H9 (cell line): ENCODE measurements at regions not wholly inside any gene's neighbourhood (a gene's known extent, or its start where the extent isn't known, plus 50 kb on each side); places are given as distances from the start of the nearest gene placed in this dataset.

Experiments used
- DNase-seq: peaks from one replicate; pipeline ENCODE4 v3.0.0-alpha.2; 2017
- H2AFZ ChIP-seq: one replicate; pipeline ENCODE4 v1.6.1; 2013; ENCODE audit warnings: mild to moderate bottlenecking, low read length, control low read depth, moderate library complexity
- H2AK5ac ChIP-seq: 2 replicates; pipeline ENCODE4 v1.6.1; 2013; ENCODE audit warnings: low read length, control low read depth, mixed read lengths; ENCODE audit not compliant: insufficient read length
- H2BK120ac ChIP-seq: one replicate; pipeline ENCODE4 v1.6.1; 2013; ENCODE audit warnings: low read depth, mild to moderate bottlenecking, low read length, control low read depth, inconsistent platforms; ENCODE audit not compliant: poor library complexity, severe bottlenecking
- H2BK12ac ChIP-seq: 2 replicates; pipeline ENCODE4 v1.6.1; 2013; ENCODE audit warnings: low read length, control low read depth, mixed read lengths, low read depth; ENCODE audit not compliant: insufficient read length
- H2BK15ac ChIP-seq: 2 replicates; pipeline ENCODE4 v1.6.1; 2013; ENCODE audit warnings: low read depth, low read length, control low read depth
- H2BK20ac ChIP-seq: one replicate; pipeline ENCODE4 v1.6.1; 2013; ENCODE audit warnings: low read depth, mild to moderate bottlenecking, low read length, control low read depth, inconsistent platforms; ENCODE audit not compliant: poor library complexity, severe bottlenecking
- H2BK5ac ChIP-seq: 2 replicates; pipeline ENCODE4 v1.6.1; 2013; ENCODE audit warnings: low read length, control low read depth, mixed read lengths; ENCODE audit not compliant: insufficient read length
- H3K14ac ChIP-seq: 2 replicates; pipeline ENCODE4 v1.6.1; 2013; ENCODE audit warnings: low read length, control low read depth; ENCODE audit not compliant: insufficient read depth
- H3K18ac ChIP-seq: 2 replicates; pipeline ENCODE4 v1.6.1; 2013; ENCODE audit warnings: low read depth, mild to moderate bottlenecking, mixed read lengths, low read length, control low read depth; ENCODE audit not compliant: insufficient read length
- H3K23ac ChIP-seq: 2 replicates; pipeline ENCODE4 v1.6.1; 2013; ENCODE audit warnings: low read length, control low read depth, mixed read lengths, low read depth; ENCODE audit not compliant: insufficient read length
- H3K23me2 ChIP-seq: 2 replicates; pipeline ENCODE4 v1.6.1; 2013; ENCODE audit warnings: low read depth, mild to moderate bottlenecking, mixed read lengths, low read length, control low read depth; ENCODE audit not compliant: insufficient read length, poor library complexity, severe bottlenecking
- H3K27ac ChIP-seq: 2 replicates; pipeline ENCODE4 v1.5.1; 2013; ENCODE audit warnings: low read length, control low read depth, mixed read lengths, low read depth; ENCODE audit not compliant: insufficient read length
- H3K27me3 ChIP-seq: 2 replicates; pipeline ENCODE4 v1.6.1; 2013; ENCODE audit warnings: low read length, control low read depth, inconsistent platforms; ENCODE audit not compliant: insufficient read depth
- H3K4ac ChIP-seq: 2 replicates; pipeline ENCODE4 v1.6.1; 2013; ENCODE audit warnings: low read depth, mild to moderate bottlenecking, control low read depth, inconsistent platforms, low read length, moderate library complexity
- H3K4me1 ChIP-seq: 2 replicates; pipeline ENCODE4 v1.6.1; 2013; ENCODE audit warnings: low read length, control low read depth, inconsistent platforms; ENCODE audit not compliant: insufficient read depth
- H3K4me2 ChIP-seq: 2 replicates; pipeline ENCODE4 v1.6.1; 2013; ENCODE audit warnings: low read length, control low read depth, mixed read lengths; ENCODE audit not compliant: insufficient read length, insufficient read depth
- H3K56ac ChIP-seq: 2 replicates; pipeline ENCODE4 v1.6.1; 2013; ENCODE audit warnings: low read depth, mild to moderate bottlenecking, mixed read lengths, low read length, control low read depth; ENCODE audit not compliant: insufficient read length
- H3K79me1 ChIP-seq: 2 replicates; pipeline ENCODE4 v1.6.1; 2013; ENCODE audit warnings: low read depth, mild to moderate bottlenecking, moderate library complexity, low read length, control low read depth, inconsistent platforms; ENCODE audit not compliant: insufficient read depth, poor library complexity, severe bottlenecking
- H3K79me2 ChIP-seq: 2 replicates; pipeline ENCODE4 v1.6.1; 2013; ENCODE audit warnings: low read length, control low read depth, inconsistent platforms; ENCODE audit not compliant: insufficient read depth
- H3K9ac ChIP-seq: 2 replicates; pipeline ENCODE4 v1.6.1; 2013; ENCODE audit warnings: low read length, control low read depth, mixed read lengths; ENCODE audit not compliant: insufficient read length; ENCODE audit errors: extremely low read depth
- H3K9me3 ChIP-seq: one replicate; pipeline ENCODE4 v1.6.1; 2013; ENCODE audit warnings: low read depth, low read length, inconsistent platforms; ENCODE audit not compliant: control insufficient read depth
- H3T11ph ChIP-seq: one replicate; pipeline ENCODE4 v1.6.1; 2013; ENCODE audit warnings: mild to moderate bottlenecking, low read length, control low read depth, inconsistent platforms
- H4K20me1 ChIP-seq: one replicate; pipeline ENCODE4 v1.6.1; 2013; ENCODE audit not compliant: control insufficient read depth, insufficient read length, insufficient read depth
- H4K5ac ChIP-seq: 2 replicates; pipeline ENCODE4 v1.6.1; 2013; ENCODE audit warnings: low read depth, mild to moderate bottlenecking, mixed read lengths, low read length, control low read depth; ENCODE audit not compliant: insufficient read length
- H4K8ac ChIP-seq: replicated peaks from 2 replicates; pipeline ENCODE4 v1.6.1; 2013; ENCODE audit warnings: low read length, control low read depth, mixed read lengths, low read depth; ENCODE audit not compliant: insufficient read length
- H4K91ac ChIP-seq: 2 replicates; pipeline ENCODE4 v1.6.1; 2013; ENCODE audit warnings: low read depth, mild to moderate bottlenecking, moderate library complexity, mixed read lengths, low read length, control low read depth; ENCODE audit not compliant: insufficient read length
- H3K27ac Mint-ChIP-seq, 3 experiments: 2 replicates in 2 of 3; 3 replicates in 1 of 3; pipeline ENCODE4 v1.8.0; 2020 to 2021; ENCODE audit warnings: mixed read lengths in 3 of 3, mild to moderate bottlenecking in 1 of 3, moderate library complexity in 1 of 3
- H3K27me3 Mint-ChIP-seq: 2 replicates; pipeline ENCODE4 v1.8.0; 2021; ENCODE audit warnings: low read depth, mild to moderate bottlenecking, moderate library complexity, mixed read lengths
- H3K36me3 Mint-ChIP-seq, 3 experiments: 2 replicates in 2 of 3; 3 replicates in 1 of 3; pipeline ENCODE4 v1.8.0; 2020 to 2021; ENCODE audit warnings: low read depth in 3 of 3, mixed read lengths in 3 of 3; ENCODE audit not compliant: insufficient read depth in 1 of 3
- H3K4me1 Mint-ChIP-seq, 2 experiments: 2 replicates each; pipeline ENCODE4 v1.8.0; 2020; ENCODE audit warnings: mixed read lengths in 2 of 2
- H3K4me3 Mint-ChIP-seq, 2 experiments: 2 replicates in 1 of 2; 3 replicates in 1 of 2; pipeline ENCODE4 v1.8.0; 2020 to 2021; ENCODE audit warnings: mild to moderate bottlenecking in 2 of 2, mixed read lengths in 2 of 2, moderate library complexity in 1 of 2
- H3K9me3 Mint-ChIP-seq, 2 experiments: 2 replicates in 1 of 2; 3 replicates in 1 of 2; pipeline ENCODE4 v1.8.0; 2020; ENCODE audit warnings: mild to moderate bottlenecking in 2 of 2, mixed read lengths in 2 of 2, moderate library complexity in 1 of 2
- CTCF ChIP-seq: fragments of 200-600 bp; sonication (generic); conservative IDR thresholded peaks from 3 replicates; pipeline ENCODE4 v1.8.0; 2021; ENCODE audit warnings: antibody characterized with exemption, mild to moderate bottlenecking
- WGBS: extraction: QIAGEN DNeasy Blood & Tissue Kit; methylation state at CpG from one replicate; pipeline ENCODE4 v1.1.7; 2013; ENCODE audit warnings: missing lambda C conversion rate, low lambda C conversion rate, mixed read lengths; ENCODE audit not compliant: insufficient read length; ENCODE audit errors: extremely low coverage; 5-methylcytosine and 5-hydroxymethylcytosine counted together

GRCh38 chr5:37930350-37930749, 90.5 kb upstream of the GDNF start:
- H3K27ac ChIP-seq = no peak overlapping the region
- no peak overlapping the region for H4K91ac ChIP-seq
- no peaks in the 10 kb centered on the region for H3K4me1 ChIP-seq
- no peak for TF ChIP-seq CTCF
- H2BK120ac ChIP-seq = no peak overlapping the region
- no peak overlapping the region for H2AFZ ChIP-seq
- no peaks in the 10 kb centered on the region for H3K9me3 ChIP-seq
- H4K20me1 ChIP-seq = no peaks in the 10 kb centered on the region
- no peaks in the 10 kb centered on the region for H3K79me2 ChIP-seq
- Mint-ChIP-seq H3K9me3 (no peaks in the 10 kb centered on the region; a peak in 1 of 5 replicates), H3K27ac (no peak overlapping the region), H3K36me3 (no peaks in the 10 kb centered on the region), H3K4me1 (0 out of 4 replicates have a peak, but pooled peaks cover 0 to 2% of the 10 kb centered on the region in 2 experiments), H3K4me3 (no peak overlapping the region), H3K27me3 (peaks cover 3% of the 10 kb centered on the region)
- H3K56ac ChIP-seq = no peak overlapping the region
- no peak overlapping the region for H3K18ac ChIP-seq
- no peak overlapping the region for H3T11ph ChIP-seq
- no peak overlapping the region for H3K4me2 ChIP-seq
- no peak overlapping the region for H2BK12ac ChIP-seq
- no peak overlapping the region for H3K23ac ChIP-seq
- H2AK5ac ChIP-seq = no peak overlapping the region
- no peak for DNase-seq
- no peak overlapping the region for H3K14ac ChIP-seq
- no peak overlapping the region for H2BK15ac ChIP-seq
- no peaks in the 10 kb centered on the region for H3K79me1 ChIP-seq
- no peak overlapping the region for H4K5ac ChIP-seq
- H2BK5ac ChIP-seq = no peak overlapping the region
- H4K8ac ChIP-seq = no peak overlapping the region
- no peak overlapping the region for H3K4ac ChIP-seq
- no CpG with 5 or more reads among the region's 2 CpGs for WGBS
- H3K23me2 ChIP-seq = no peaks in the 10 kb centered on the region
- H2BK20ac ChIP-seq = no peak overlapping the region
- H3K27me3 ChIP-seq = no peaks in the 10 kb centered on the region
- no peak overlapping the region for H3K9ac ChIP-seq
